Gastroesophageal sphincter (tissue), 4 donors: ENCODE measurements at regions not wholly inside any gene's neighbourhood (a gene's known extent, or its start where the extent isn't known, plus 50 kb on each side); places are given as distances from the start of the nearest gene placed in this dataset.
A peak's percentile ranks its signal among the peaks of the same experiment; 100 is the strongest.

Source experiments
- ATAC-seq: fragments of 150-250 bp; one replicate; pipeline ENCODE4 v1.9.1; 2016; ENCODE audit warnings: mild to moderate bottlenecking, moderate library complexity
- H3K27ac ChIP-seq, 4 donors: fragments of 200-600 bp; sonication (generic) in 3 of 4; 1 replicate in 3 of 4; 2 replicates in 1 of 4; pipeline ENCODE4 v1.5.1; 2016 to 2019
- H3K27me3 ChIP-seq: fragments of 200-600 bp; sonication (generic); one replicate; pipeline ENCODE4 v1.5.1; 2019
- H3K36me3 ChIP-seq, 2 donors: fragments of 200-600 bp; sonication (generic); one replicate each; pipeline ENCODE4 v1.5.1; 2019; ENCODE audit warnings: control low read depth in 1 of 2
- H3K4me1 ChIP-seq, 3 donors: fragments of 200-600 bp; sonication (generic); 1 replicate in 2 of 3; 2 replicates in 1 of 3; pipeline ENCODE4 v1.5.1; 2016 to 2019; ENCODE audit warnings: control low read depth in 2 of 3
- H3K4me3 ChIP-seq, 2 donors: fragments of 200-600 bp; sonication (generic); one replicate each; pipeline ENCODE4 v1.5.1; 2019; ENCODE audit warnings: mild to moderate bottlenecking in 1 of 2, moderate library complexity in 1 of 2
- H3K9me3 ChIP-seq, 3 donors: fragments of 200-600 bp; sonication (generic); one replicate each; pipeline ENCODE4 v1.5.1; 2017 to 2019; ENCODE audit warnings: control low read depth in 2 of 3
- EP300 ChIP-seq: sonication (generic); formaldehyde crosslinking; IDR thresholded peaks from one replicate; pipeline ENCODE4 v1.6.1; 2017; ENCODE audit warnings: antibody characterized with exemption, mild to moderate bottlenecking
- POLR2A ChIP-seq, 2 donors: fragments of 450-650 bp; IDR thresholded peaks; one replicate each; pipeline ENCODE4 v1.6.1; 2017; ENCODE audit warnings: antibody characterized with exemption in 2 of 2, mild to moderate bottlenecking in 2 of 2, moderate library complexity in 1 of 2
- POLR2AphosphoS5 ChIP-seq: sonication (generic); formaldehyde crosslinking; IDR thresholded peaks from one replicate; pipeline ENCODE4 v1.6.1; 2017; ENCODE audit warnings: antibody characterized with exemption
- WGBS, 2 donors: methylation state at CpG; one replicate each; pipeline ENCODE4 v1.1.5; 2018; ENCODE audit warnings: low coverage in 1 of 2; 5-methylcytosine and 5-hydroxymethylcytosine counted together
- TF ChIP-seq, protein P1 (sequence below), 4 experiments: fragments of 200-600 bp in 2 of 4; fragments of 450-650 bp in 2 of 4; sonication (generic) in 1 of 4; IDR thresholded peaks; one replicate each; pipeline ENCODE4 v1.5.1; 2017 to 2019; ENCODE audit warnings: antibody characterized with exemption in 4 of 4, mild to moderate bottlenecking in 2 of 4, moderate library complexity in 2 of 4

DNA sequence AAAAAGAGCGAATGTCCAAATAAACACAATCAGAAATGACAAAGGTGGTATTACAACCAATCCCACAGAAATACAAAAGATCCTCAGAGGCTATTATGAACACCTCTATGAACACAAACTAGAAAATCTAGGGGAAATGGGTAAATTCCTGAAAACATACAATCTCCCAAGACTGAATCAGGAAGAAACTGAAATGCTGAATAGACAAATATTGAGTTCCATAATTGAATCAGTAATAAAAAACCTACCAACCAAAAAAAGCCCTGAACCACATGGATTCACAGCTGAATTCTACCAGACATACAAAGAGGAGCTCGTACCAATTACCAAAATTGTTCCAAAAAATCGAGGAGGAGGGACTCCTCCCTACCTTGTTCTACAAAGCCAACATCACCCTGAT is 56.1 kb upstream of the ZNF800 start:
- Histone ChIP-seq H3K4me1 (no peaks in the 10 kb centered on the region), H3K27ac (no peak overlapping the region), H3K4me3 (no peak overlapping the region), H3K36me3 (no peaks in the 10 kb centered on the region), H3K9me3 (peaks cover 0 to 49% (median 0%) of the 10 kb centered on the region in 3 donors), H3K27me3 (peaks cover 3% of the 10 kb centered on the region)
- TF ChIP-seq EP300 (no peak), POLR2AphosphoS5 (no peak), POLR2A (IDR thresholded peaks at IDR 0.05) (no peak)
- TF ChIP-seq, protein P1, sequence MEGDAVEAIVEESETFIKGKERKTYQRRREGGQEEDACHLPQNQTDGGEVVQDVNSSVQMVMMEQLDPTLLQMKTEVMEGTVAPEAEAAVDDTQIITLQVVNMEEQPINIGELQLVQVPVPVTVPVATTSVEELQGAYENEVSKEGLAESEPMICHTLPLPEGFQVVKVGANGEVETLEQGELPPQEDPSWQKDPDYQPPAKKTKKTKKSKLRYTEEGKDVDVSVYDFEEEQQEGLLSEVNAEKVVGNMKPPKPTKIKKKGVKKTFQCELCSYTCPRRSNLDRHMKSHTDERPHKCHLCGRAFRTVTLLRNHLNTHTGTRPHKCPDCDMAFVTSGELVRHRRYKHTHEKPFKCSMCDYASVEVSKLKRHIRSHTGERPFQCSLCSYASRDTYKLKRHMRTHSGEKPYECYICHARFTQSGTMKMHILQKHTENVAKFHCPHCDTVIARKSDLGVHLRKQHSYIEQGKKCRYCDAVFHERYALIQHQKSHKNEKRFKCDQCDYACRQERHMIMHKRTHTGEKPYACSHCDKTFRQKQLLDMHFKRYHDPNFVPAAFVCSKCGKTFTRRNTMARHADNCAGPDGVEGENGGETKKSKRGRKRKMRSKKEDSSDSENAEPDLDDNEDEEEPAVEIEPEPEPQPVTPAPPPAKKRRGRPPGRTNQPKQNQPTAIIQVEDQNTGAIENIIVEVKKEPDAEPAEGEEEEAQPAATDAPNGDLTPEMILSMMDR (IDR thresholded peaks at IDR 0.05) = no peak
- ATAC-seq = no peak
- 43 to 49% methylated on average over 3 of the region's 3 CpGs for WGBS, 2 donors

DNA sequence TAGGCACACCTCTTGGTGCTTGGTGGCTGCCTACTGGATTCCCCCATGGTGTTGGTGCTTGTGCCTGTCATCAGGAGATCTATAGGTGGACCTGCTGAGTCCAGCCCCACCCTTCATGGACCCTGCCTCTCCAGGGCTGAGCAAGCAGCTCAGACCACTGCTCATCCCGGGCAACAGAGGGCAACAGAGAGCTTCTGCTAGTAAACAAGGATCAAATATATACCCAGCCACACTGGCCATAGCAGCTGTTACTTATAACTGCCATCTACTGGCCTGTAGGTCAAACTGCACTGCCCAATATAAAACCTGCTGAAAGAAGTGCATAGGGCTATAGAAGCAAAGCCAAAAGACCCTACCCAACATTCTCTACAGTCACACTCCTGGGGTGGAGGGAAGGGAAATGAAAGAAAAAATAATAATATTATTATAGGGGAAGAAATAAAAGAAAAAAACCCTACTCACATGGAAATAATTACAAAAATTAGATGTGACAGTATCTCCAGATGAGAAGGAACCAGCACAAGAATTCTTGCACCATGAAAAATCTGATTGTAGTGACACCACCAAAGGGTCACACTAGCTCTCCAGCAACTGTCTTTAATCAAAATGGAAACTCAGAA is 54.9 kb upstream of the ZNF800 start:
- Histone ChIP-seq H3K4me1 (no peaks in the 10 kb centered on the region), H3K36me3 (no peaks in the 10 kb centered on the region), H3K27me3 (peaks cover 3% of the 10 kb centered on the region), H3K4me3 (no peak overlapping the region), H3K9me3 (peaks cover 0 to 42% (median 0%) of the 10 kb centered on the region in 3 donors), H3K27ac (no peak overlapping the region)
- no CpG with 5 or more reads among the region's 1 CpG for WGBS, 2 donors
- ATAC-seq = no peak
- TF ChIP-seq POLR2A (IDR thresholded peaks at IDR 0.05) (no peak), POLR2AphosphoS5 (no peak), EP300 (no peak)
- TF ChIP-seq, protein P1 (IDR thresholded peaks at IDR 0.05) = peak in 1 of 4 experiments; percentile 37

DNA sequence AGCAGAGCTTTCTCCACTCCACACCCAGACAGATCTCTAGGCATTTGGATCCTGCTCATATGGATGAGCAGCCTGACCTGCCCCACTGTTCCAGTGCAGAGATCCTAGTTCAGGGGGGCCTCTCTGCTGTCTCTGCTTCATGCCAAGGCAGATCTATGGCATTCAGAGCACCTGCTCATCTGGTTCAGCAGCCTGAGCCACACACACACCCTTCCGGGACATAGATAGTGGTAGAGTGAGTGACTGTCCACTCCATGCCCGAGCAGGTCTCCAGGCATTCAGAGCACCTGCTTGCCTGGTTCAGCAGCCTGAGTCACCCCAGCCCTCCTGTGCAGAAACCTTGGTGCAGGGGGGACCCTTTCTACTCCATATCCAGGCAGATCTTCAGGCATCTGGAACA is 54.3 kb upstream of the ZNF800 start:
- H3K36me3 ChIP-seq = no peaks in the 10 kb centered on the region
- no peaks in the 10 kb centered on the region for H3K4me1 ChIP-seq
- H3K27ac ChIP-seq = no peak overlapping the region
- H3K4me3 ChIP-seq = no peak overlapping the region
- no CpG with 5 or more reads among the region's 2 CpGs for WGBS, 2 donors
- TF ChIP-seq EP300 (no peak), POLR2A (IDR thresholded peaks at IDR 0.05) (no peak), POLR2AphosphoS5 (no peak)
- TF ChIP-seq, protein P1 (IDR thresholded peaks at IDR 0.05) = no peak
- ATAC-seq = no peak
- H3K27me3 ChIP-seq = peaks cover 3% of the 10 kb centered on the region
- H3K9me3 ChIP-seq = peaks cover 0 to 39% (median 0%) of the 10 kb centered on the region in 3 donors
